GM21786 (cell line): ENCODE measurements at regions not wholly inside any gene's neighbourhood (a gene's known extent, or its start where the extent isn't known, plus 50 kb on each side); places are given as distances from the start of the nearest gene placed in this dataset.
A peak's percentile ranks its signal among the peaks of the same experiment; 100 is the strongest.
"Not testable (repeated sequence)": the region's sequence is repeated elsewhere in the genome, so short reads cannot be mapped to it uniquely, and the experiment has no call there.

ENCODE experiments used
- ATAC-seq: cut with Tn5 transposase; IDR thresholded peaks from one replicate; pipeline ENCODE4 v1.9.1; 2021; ENCODE audit not compliant: unreplicated experiment

- ATAC-seq, result no peak
Observed at GRCh38 chr4:134145369-134145768, 56.2 kb downstream of the PABPC4L start.

GRCh38 chr4:134144337-134144736 is 57.3 kb downstream of the PABPC4L start:
- no peak for ATAC-seq

GRCh38 chr4:134141728-134142127 is 59.9 kb downstream of the PABPC4L start:
- ATAC-seq, result no peak

GRCh38 chr4:134139188-134139587 is 62.4 kb downstream of the PABPC4L start:
- ATAC-seq, result no peak

- no peak for ATAC-seq
Observed at GRCh38 chr4:134132086-134132783, 69.4 kb downstream of the PABPC4L start.

- no peak for ATAC-seq
Observed at GRCh38 chr4:134126955-134127354, 74.6 kb downstream of the PABPC4L start.

- no peak for ATAC-seq
Observed at GRCh38 chr4:134126000-134126560, 75.5 kb downstream of the PABPC4L start.

GRCh38 chr4:134122903-134123302 is 78.7 kb downstream of the PABPC4L start:
- ATAC-seq, result no peak

- no peak for ATAC-seq
Observed at GRCh38 chr4:134117392-134118183, 84.0 kb downstream of the PABPC4L start.

GRCh38 chr4:134089885-134090284 is 111.7 kb downstream of the PABPC4L start:
- ATAC-seq, result no peak

- no peak for ATAC-seq
Observed at GRCh38 chr4:134085496-134085895, 116.1 kb downstream of the PABPC4L start.

- ATAC-seq, result not testable (repeated sequence)
Observed at GRCh38 chr4:134079085-134079484, 122.5 kb downstream of the PABPC4L start.

GRCh38 chr4:134078230-134078914 is 123.2 kb downstream of the PABPC4L start:
- peak; percentile 91 for ATAC-seq

- ATAC-seq, result no peak
Observed at GRCh38 chr4:134073711-134074110, 127.9 kb downstream of the PABPC4L start.

GRCh38 chr4:134072137-134072536 is 129.5 kb downstream of the PABPC4L start:
- ATAC-seq, result no peak

- ATAC-seq, result no peak
Observed at GRCh38 chr4:134070174-134070573, 131.4 kb downstream of the PABPC4L start.

GRCh38 chr4:134057356-134057755 is 144.2 kb downstream of the PABPC4L start:
- ATAC-seq, result no peak

- ATAC-seq, result not testable (repeated sequence)
Observed at GRCh38 chr4:134046221-134046620, 155.4 kb downstream of the PABPC4L start.

GRCh38 chr4:134045411-134045810 is 156.2 kb downstream of the PABPC4L start:
- ATAC-seq, result no peak

GRCh38 chr4:134043266-134043665 is 158.3 kb downstream of the PABPC4L start:
- ATAC-seq, result no peak

- ATAC-seq, result no peak
Observed at GRCh38 chr4:134028421-134028820, 173.2 kb downstream of the PABPC4L start.
